Esophagus squamous epithelium (tissue), 4 donors: ENCODE measurements at regions not wholly inside any gene's neighbourhood (a gene's known extent, or its start where the extent isn't known, plus 50 kb on each side); places are given as distances from the start of the nearest gene placed in this dataset.

Experiments used
- CTCF ChIP-seq, 6 experiments: fragments of 450-650 bp in 4 of 6; fragments of 200-600 bp in 2 of 6; sonication (generic) in 2 of 6; IDR thresholded peaks; one replicate each; pipeline ENCODE4 v1.5.1; 2016 to 2019; ENCODE audit warnings: antibody characterized with exemption in 6 of 6, mild to moderate bottlenecking in 4 of 6, moderate library complexity in 4 of 6
- POLR2A ChIP-seq, 4 donors: fragments of 450-650 bp; IDR thresholded peaks; one replicate each; pipeline ENCODE4 v1.6.1; 2017; ENCODE audit warnings: antibody characterized with exemption in 4 of 4, mild to moderate bottlenecking in 4 of 4, moderate library complexity in 3 of 4

GRCh38 chr2:81260320-81260719 lies 955.8 kb upstream of the LRRTM1 start:
- TF ChIP-seq CTCF (IDR thresholded peaks at IDR 0.05) (no peak), POLR2A (IDR thresholded peaks at IDR 0.05) (no peak)
